ENCODE measurements at regions not wholly inside any gene's neighbourhood (a gene's known extent, or its start where the extent isn't known, plus 50 kb on each side); places are given as distances from the start of the nearest gene placed in this dataset.

- no peak for DNase-seq (ENCODE audit: low read depth)
- no peak for TF ChIP-seq CTCF (IDR thresholded peaks at IDR 0.05; ENCODE audit: insufficient read depth, low read depth, low read length)
Observed at GRCh38 chr16:64174327-64174726, 947.5 kb downstream of the CDH11 start.

GRCh38 chr16:64172652-64173051, 949.2 kb downstream of the CDH11 start:
- no peak for DNase-seq (ENCODE audit: low read depth)
- no peak for TF ChIP-seq CTCF (IDR thresholded peaks at IDR 0.05; ENCODE audit: insufficient read depth, low read depth, low read length)

More at GRCh38 chr16:64174327-64174726, 947.5 kb downstream of the CDH11 start:
- H3K4me3 ChIP-seq (ENCODE audit: low read depth, low read length) = no peak overlapping the region

GRCh38 chr16:64172226-64172625, 949.6 kb downstream of the CDH11 start:
- no peak for TF ChIP-seq CTCF (IDR thresholded peaks at IDR 0.05; ENCODE audit: insufficient read depth, low read depth, low read length)
- H3K4me3 ChIP-seq (ENCODE audit: low read depth, low read length) = no peak overlapping the region
- DNase-seq (ENCODE audit: low read depth) = no peak

More at GRCh38 chr16:64172652-64173051, 949.2 kb downstream of the CDH11 start:
- no peak overlapping the region for H3K4me3 ChIP-seq (ENCODE audit: low read depth, low read length)

GRCh38 chr16:64171632-64172031, 950.2 kb downstream of the CDH11 start:
- no peak for DNase-seq (ENCODE audit: low read depth)
- H3K4me3 ChIP-seq (ENCODE audit: low read depth, low read length) = no peak overlapping the region
- no peak for TF ChIP-seq CTCF (IDR thresholded peaks at IDR 0.05; ENCODE audit: insufficient read depth, low read depth, low read length)

- DNase-seq (ENCODE audit: low read depth) = no peak
- no peak overlapping the region for H3K4me3 ChIP-seq (ENCODE audit: low read depth, low read length)
- TF ChIP-seq CTCF (IDR thresholded peaks at IDR 0.05; ENCODE audit: insufficient read depth, low read depth, low read length) = no peak
Observed at GRCh38 chr16:64168371-64168770, 953.5 kb downstream of the CDH11 start.

GRCh38 chr16:64167936-64168335, 953.9 kb downstream of the CDH11 start:
- no peak overlapping the region for H3K4me3 ChIP-seq (ENCODE audit: low read depth, low read length)
- no peak for TF ChIP-seq CTCF (IDR thresholded peaks at IDR 0.05; ENCODE audit: insufficient read depth, low read depth, low read length)
- no peak for DNase-seq (ENCODE audit: low read depth)

GRCh38 chr16:64165368-64165767, 956.5 kb downstream of the CDH11 start:
- DNase-seq (ENCODE audit: low read depth) = no peak

More at GRCh38 chr16:64165368-64165767, 956.5 kb downstream of the CDH11 start:
- H3K4me3 ChIP-seq (ENCODE audit: low read depth, low read length) = no peak overlapping the region
- no peak for TF ChIP-seq CTCF (IDR thresholded peaks at IDR 0.05; ENCODE audit: insufficient read depth, low read depth, low read length)

Data from fibroblast of villous mesenchyme (primary cell).